HG03039 (cell line): ENCODE measurements at regions not wholly inside any gene's neighbourhood (a gene's known extent, or its start where the extent isn't known, plus 50 kb on each side); places are given as distances from the start of the nearest gene placed in this dataset.

Experiments used
- ATAC-seq: cut with Tn5 transposase; IDR thresholded peaks from one replicate; pipeline ENCODE4 v1.9.1; 2021; ENCODE audit warnings: mild to moderate bottlenecking, moderate library complexity; ENCODE audit not compliant: unreplicated experiment

- ATAC-seq: no peak
Measured at GRCh38 chr12:91975891-91976290, 169.8 kb downstream of the BTG1 start.

GRCh38 chr12:91974541-91975085 is 171.0 kb downstream of the BTG1 start:
- ATAC-seq: no peak

GRCh38 chr12:91973813-91974212 is 171.8 kb downstream of the BTG1 start:
- no peak for ATAC-seq

GRCh38 chr12:91972896-91973295 is 172.8 kb downstream of the BTG1 start:
- no peak for ATAC-seq

- no peak for ATAC-seq
Measured at GRCh38 chr12:91968777-91969171, 176.9 kb downstream of the BTG1 start.

GRCh38 chr12:91968076-91968776 is 177.4 kb downstream of the BTG1 start:
- no peak for ATAC-seq

GRCh38 chr12:91967590-91967989 is 178.1 kb downstream of the BTG1 start:
- no peak for ATAC-seq

- ATAC-seq: no peak
Measured at GRCh38 chr12:91965781-91966180, 179.9 kb downstream of the BTG1 start.

- ATAC-seq: no peak
Measured at GRCh38 chr12:91964501-91964900, 181.1 kb downstream of the BTG1 start.

GRCh38 chr12:91959220-91959619 is 186.4 kb downstream of the BTG1 start:
- no peak for ATAC-seq

GRCh38 chr12:91958816-91959215 is 186.8 kb downstream of the BTG1 start:
- ATAC-seq: no peak

- no peak for ATAC-seq
Measured at GRCh38 chr12:91954747-91955146, 190.9 kb downstream of the BTG1 start.

GRCh38 chr12:91954326-91954725 is 191.3 kb downstream of the BTG1 start:
- no peak for ATAC-seq

GRCh38 chr12:91952916-91953315 is 192.7 kb downstream of the BTG1 start:
- no peak for ATAC-seq

- ATAC-seq: no peak
Measured at GRCh38 chr12:91951571-91951970, 194.1 kb downstream of the BTG1 start.

- no peak for ATAC-seq
Measured at GRCh38 chr12:91948504-91948903, 197.1 kb downstream of the BTG1 start.

GRCh38 chr12:91947459-91947858 is 198.2 kb downstream of the BTG1 start:
- ATAC-seq: peak; percentile 89

- no peak for ATAC-seq
Measured at GRCh38 chr12:91944637-91945036, 201.0 kb downstream of the BTG1 start.

GRCh38 chr12:91940826-91941570 is 204.6 kb downstream of the BTG1 start:
- ATAC-seq: no peak

GRCh38 chr12:91940322-91940721 is 205.3 kb downstream of the BTG1 start:
- ATAC-seq: no peak

GRCh38 chr12:91937706-91938105 is 207.9 kb downstream of the BTG1 start:
- ATAC-seq: no peak

- no peak for ATAC-seq
Measured at GRCh38 chr12:91937009-91937408, 208.6 kb downstream of the BTG1 start.
